T47D (cell line): ENCODE measurements at regions not wholly inside any gene's neighbourhood (a gene's known extent, or its start where the extent isn't known, plus 50 kb on each side); places are given as distances from the start of the nearest gene placed in this dataset.
A peak's percentile ranks its signal among the peaks of the same experiment; 100 is the strongest.
"Not testable (repeated sequence)": the region's sequence is repeated elsewhere in the genome, so short reads cannot be mapped to it uniquely, and the experiment has no call there.

Source experiments
- DNase-seq, 2 experiments: peaks; one replicate each; pipeline versions ENCODE4 v3.0.0 to v3.0.0-alpha.2; 2011 to 2012; ENCODE audit warnings: low read depth in 1 of 2, low spot score in 1 of 2
- in situ Hi-C: cut with HindIII; loops from 2 replicates; pipeline ENCODE4 v1.10.0; 2016; ENCODE audit warnings: low sequenced_read_pairs, low pct_unique_long_range_greater_than_20kb

GRCh38 chr10:46645110-46645509 is 66.2 kb downstream of the SYT15 start:
- in situ Hi-C loops, DNase-seq: not testable (repeated sequence)

- DNase-seq, in situ Hi-C loops: not testable (repeated sequence)
Observed at GRCh38 chr10:46646132-46646531, 67.2 kb downstream of the SYT15 start.

- in situ Hi-C loops, DNase-seq: not testable (repeated sequence)
Observed at GRCh38 chr10:46650967-46651366, 72.0 kb downstream of the SYT15 start.

DNA sequence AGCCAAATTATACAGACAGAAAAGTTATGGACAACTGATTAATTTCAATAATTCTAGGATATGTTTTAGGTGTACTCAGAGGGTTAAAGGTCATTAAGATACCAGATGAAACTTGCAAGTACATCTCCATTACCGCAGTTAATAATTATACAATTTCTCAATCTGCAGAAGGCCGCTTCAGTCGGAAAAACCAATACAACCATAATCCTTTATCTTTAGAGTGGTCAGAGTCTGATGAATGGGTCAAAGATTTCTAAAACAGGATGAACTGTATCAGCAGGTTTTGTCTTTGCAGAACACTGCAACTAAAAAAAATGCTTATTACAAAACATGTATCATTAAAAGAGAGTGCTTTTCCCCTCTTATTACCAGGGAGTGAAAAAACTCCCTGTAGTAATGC is 78.5 kb downstream of the SYT15 start:
- in situ Hi-C loops, result not testable (repeated sequence)

GRCh38 chr10:46660027-46660834 is 81.3 kb downstream of the SYT15 start:
- DNase-seq, in situ Hi-C loops: not testable (repeated sequence)

More for the DNA sequence above, 78.5 kb downstream of the SYT15 start:
- DNase-seq, result not testable (repeated sequence)

GRCh38 chr10:46660835-46661164 is 81.9 kb downstream of the SYT15 start:
- in situ Hi-C loops, DNase-seq: not testable (repeated sequence)

- DNase-seq, in situ Hi-C loops: not testable (repeated sequence)
Observed at GRCh38 chr10:46665536-46665935, 86.6 kb downstream of the SYT15 start.

- in situ Hi-C loops, result not testable (repeated sequence)
- DNase-seq, result peak in 1 of 2 experiments; percentile 1
Observed at GRCh38 chr10:46668357-46668997, 89.5 kb downstream of the SYT15 start.

- in situ Hi-C loops, DNase-seq: not testable (repeated sequence)
Observed at GRCh38 chr10:46677836-46678435, 99.0 kb downstream of the SYT15 start.

DNA sequence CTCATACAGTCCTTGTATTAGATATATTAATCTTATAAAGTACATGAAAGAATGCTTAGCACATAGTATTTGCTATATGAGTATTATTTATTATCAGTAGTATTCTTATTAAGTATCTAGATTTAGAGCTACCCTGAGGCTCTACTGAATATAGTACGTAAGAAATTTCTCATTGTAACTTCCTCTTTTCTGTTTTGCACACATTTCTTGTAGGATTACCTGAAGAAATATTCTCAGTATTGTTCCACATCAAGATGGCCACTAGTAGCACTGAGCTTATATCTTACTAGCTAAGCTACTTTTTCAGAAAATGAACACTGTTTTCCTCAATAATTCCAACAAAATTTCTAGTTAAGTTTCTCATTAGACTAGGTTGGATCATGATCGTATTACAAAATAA is 112.5 kb downstream of the SYT15 start:
- in situ Hi-C loops, DNase-seq: not testable (repeated sequence)

GRCh38 chr10:46693218-46693617 is 114.3 kb downstream of the SYT15 start:
- in situ Hi-C loops, DNase-seq: not testable (repeated sequence)

GRCh38 chr10:46717264-46717663 is 138.3 kb downstream of the SYT15 start:
- DNase-seq, in situ Hi-C loops: not testable (repeated sequence)

GRCh38 chr10:46718014-46718413 is 139.1 kb downstream of the SYT15 start:
- in situ Hi-C loops, DNase-seq: not testable (repeated sequence)

DNA sequence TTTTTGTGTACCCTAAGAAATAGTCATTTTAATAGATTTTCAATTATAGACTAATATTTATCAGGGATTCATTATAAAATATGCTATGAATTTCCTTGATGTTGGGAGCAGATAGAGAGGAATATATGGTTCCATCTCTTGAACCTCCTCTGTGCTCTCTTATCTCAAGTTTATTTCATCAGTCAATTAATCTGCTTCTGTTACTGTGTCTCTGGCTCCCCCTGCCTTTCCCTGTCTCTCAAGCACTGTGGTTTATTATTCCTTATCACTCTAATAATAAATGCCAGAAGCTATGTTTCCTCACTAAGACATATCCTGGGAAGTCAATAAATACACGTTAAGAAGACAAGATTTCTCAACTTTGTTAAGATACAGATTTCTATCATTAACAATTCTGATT is 141.5 kb downstream of the SYT15 start:
- peak in 1 of 2 experiments; percentile 0 for DNase-seq
- in situ Hi-C loops, result not testable (repeated sequence)

- in situ Hi-C loops, DNase-seq: not testable (repeated sequence)
Observed at GRCh38 chr10:46720811-46721518, 142.0 kb downstream of the SYT15 start.

- DNase-seq, in situ Hi-C loops: not testable (repeated sequence)
Observed at GRCh38 chr10:46724258-46724657, 145.3 kb downstream of the SYT15 start.

DNA sequence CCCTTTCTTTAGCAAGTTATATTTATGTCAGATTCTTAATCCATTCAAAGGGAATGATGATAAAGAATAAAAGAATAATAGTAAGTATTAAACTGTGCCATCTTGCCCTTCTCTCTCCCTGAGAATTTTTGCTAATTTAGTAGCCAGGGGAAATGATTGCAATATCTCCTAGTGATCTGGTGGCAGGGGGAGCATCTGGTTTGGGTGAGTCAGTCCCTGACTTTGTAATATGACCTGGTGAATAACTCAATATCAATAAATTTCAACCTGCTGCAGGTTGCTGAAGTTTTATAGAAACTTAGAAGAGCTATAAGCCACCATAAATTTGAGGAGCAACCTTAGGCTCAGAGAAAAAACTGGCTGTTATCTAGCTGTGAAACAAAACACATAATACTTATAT is 149.4 kb downstream of the SYT15 start:
- DNase-seq, result not testable (repeated sequence)

GRCh38 chr10:46730729-46731128 is 151.8 kb downstream of the SYT15 start:
- in situ Hi-C loops, DNase-seq: not testable (repeated sequence)

More for the DNA sequence above, 149.4 kb downstream of the SYT15 start:
- in situ Hi-C loops, result not testable (repeated sequence)
